H9 (cell line): ENCODE measurements at regions not wholly inside any gene's neighbourhood (a gene's known extent, or its start where the extent isn't known, plus 50 kb on each side); places are given as distances from the start of the nearest gene placed in this dataset.

ENCODE experiments used
- DNase-seq: peaks from one replicate; pipeline ENCODE4 v3.0.0-alpha.2; 2017
- H2AFZ ChIP-seq: one replicate; pipeline ENCODE4 v1.6.1; 2013; ENCODE audit warnings: mild to moderate bottlenecking, low read length, control low read depth, moderate library complexity
- H2AK5ac ChIP-seq: 2 replicates; pipeline ENCODE4 v1.6.1; 2013; ENCODE audit warnings: low read length, control low read depth, mixed read lengths; ENCODE audit not compliant: insufficient read length
- H2BK120ac ChIP-seq: one replicate; pipeline ENCODE4 v1.6.1; 2013; ENCODE audit warnings: low read depth, mild to moderate bottlenecking, low read length, control low read depth, inconsistent platforms; ENCODE audit not compliant: poor library complexity, severe bottlenecking
- H2BK12ac ChIP-seq: 2 replicates; pipeline ENCODE4 v1.6.1; 2013; ENCODE audit warnings: low read length, control low read depth, mixed read lengths, low read depth; ENCODE audit not compliant: insufficient read length
- H2BK15ac ChIP-seq: 2 replicates; pipeline ENCODE4 v1.6.1; 2013; ENCODE audit warnings: low read depth, low read length, control low read depth
- H2BK20ac ChIP-seq: one replicate; pipeline ENCODE4 v1.6.1; 2013; ENCODE audit warnings: low read depth, mild to moderate bottlenecking, low read length, control low read depth, inconsistent platforms; ENCODE audit not compliant: poor library complexity, severe bottlenecking
- H2BK5ac ChIP-seq: 2 replicates; pipeline ENCODE4 v1.6.1; 2013; ENCODE audit warnings: low read length, control low read depth, mixed read lengths; ENCODE audit not compliant: insufficient read length
- H3K14ac ChIP-seq: 2 replicates; pipeline ENCODE4 v1.6.1; 2013; ENCODE audit warnings: low read length, control low read depth; ENCODE audit not compliant: insufficient read depth
- H3K18ac ChIP-seq: 2 replicates; pipeline ENCODE4 v1.6.1; 2013; ENCODE audit warnings: low read depth, mild to moderate bottlenecking, mixed read lengths, low read length, control low read depth; ENCODE audit not compliant: insufficient read length
- H3K23ac ChIP-seq: 2 replicates; pipeline ENCODE4 v1.6.1; 2013; ENCODE audit warnings: low read length, control low read depth, mixed read lengths, low read depth; ENCODE audit not compliant: insufficient read length
- H3K23me2 ChIP-seq: 2 replicates; pipeline ENCODE4 v1.6.1; 2013; ENCODE audit warnings: low read depth, mild to moderate bottlenecking, mixed read lengths, low read length, control low read depth; ENCODE audit not compliant: insufficient read length, poor library complexity, severe bottlenecking
- H3K27ac ChIP-seq: 2 replicates; pipeline ENCODE4 v1.5.1; 2013; ENCODE audit warnings: low read length, control low read depth, mixed read lengths, low read depth; ENCODE audit not compliant: insufficient read length
- H3K27me3 ChIP-seq: 2 replicates; pipeline ENCODE4 v1.6.1; 2013; ENCODE audit warnings: low read length, control low read depth, inconsistent platforms; ENCODE audit not compliant: insufficient read depth
- H3K4ac ChIP-seq: 2 replicates; pipeline ENCODE4 v1.6.1; 2013; ENCODE audit warnings: low read depth, mild to moderate bottlenecking, control low read depth, inconsistent platforms, low read length, moderate library complexity
- H3K4me1 ChIP-seq: 2 replicates; pipeline ENCODE4 v1.6.1; 2013; ENCODE audit warnings: low read length, control low read depth, inconsistent platforms; ENCODE audit not compliant: insufficient read depth
- H3K4me2 ChIP-seq: 2 replicates; pipeline ENCODE4 v1.6.1; 2013; ENCODE audit warnings: low read length, control low read depth, mixed read lengths; ENCODE audit not compliant: insufficient read length, insufficient read depth
- H3K56ac ChIP-seq: 2 replicates; pipeline ENCODE4 v1.6.1; 2013; ENCODE audit warnings: low read depth, mild to moderate bottlenecking, mixed read lengths, low read length, control low read depth; ENCODE audit not compliant: insufficient read length
- H3K79me1 ChIP-seq: 2 replicates; pipeline ENCODE4 v1.6.1; 2013; ENCODE audit warnings: low read depth, mild to moderate bottlenecking, moderate library complexity, low read length, control low read depth, inconsistent platforms; ENCODE audit not compliant: insufficient read depth, poor library complexity, severe bottlenecking
- H3K79me2 ChIP-seq: 2 replicates; pipeline ENCODE4 v1.6.1; 2013; ENCODE audit warnings: low read length, control low read depth, inconsistent platforms; ENCODE audit not compliant: insufficient read depth
- H3K9ac ChIP-seq: 2 replicates; pipeline ENCODE4 v1.6.1; 2013; ENCODE audit warnings: low read length, control low read depth, mixed read lengths; ENCODE audit not compliant: insufficient read length; ENCODE audit errors: extremely low read depth
- H3K9me3 ChIP-seq: one replicate; pipeline ENCODE4 v1.6.1; 2013; ENCODE audit warnings: low read depth, low read length, inconsistent platforms; ENCODE audit not compliant: control insufficient read depth
- H3T11ph ChIP-seq: one replicate; pipeline ENCODE4 v1.6.1; 2013; ENCODE audit warnings: mild to moderate bottlenecking, low read length, control low read depth, inconsistent platforms
- H4K20me1 ChIP-seq: one replicate; pipeline ENCODE4 v1.6.1; 2013; ENCODE audit not compliant: control insufficient read depth, insufficient read length, insufficient read depth
- H4K5ac ChIP-seq: 2 replicates; pipeline ENCODE4 v1.6.1; 2013; ENCODE audit warnings: low read depth, mild to moderate bottlenecking, mixed read lengths, low read length, control low read depth; ENCODE audit not compliant: insufficient read length
- H4K8ac ChIP-seq: replicated peaks from 2 replicates; pipeline ENCODE4 v1.6.1; 2013; ENCODE audit warnings: low read length, control low read depth, mixed read lengths, low read depth; ENCODE audit not compliant: insufficient read length
- H4K91ac ChIP-seq: 2 replicates; pipeline ENCODE4 v1.6.1; 2013; ENCODE audit warnings: low read depth, mild to moderate bottlenecking, moderate library complexity, mixed read lengths, low read length, control low read depth; ENCODE audit not compliant: insufficient read length
- H3K27ac Mint-ChIP-seq, 3 experiments: 2 replicates in 2 of 3; 3 replicates in 1 of 3; pipeline ENCODE4 v1.8.0; 2020 to 2021; ENCODE audit warnings: mixed read lengths in 3 of 3, mild to moderate bottlenecking in 1 of 3, moderate library complexity in 1 of 3
- H3K27me3 Mint-ChIP-seq: 2 replicates; pipeline ENCODE4 v1.8.0; 2021; ENCODE audit warnings: low read depth, mild to moderate bottlenecking, moderate library complexity, mixed read lengths
- H3K36me3 Mint-ChIP-seq, 3 experiments: 2 replicates in 2 of 3; 3 replicates in 1 of 3; pipeline ENCODE4 v1.8.0; 2020 to 2021; ENCODE audit warnings: low read depth in 3 of 3, mixed read lengths in 3 of 3; ENCODE audit not compliant: insufficient read depth in 1 of 3
- H3K4me1 Mint-ChIP-seq, 2 experiments: 2 replicates each; pipeline ENCODE4 v1.8.0; 2020; ENCODE audit warnings: mixed read lengths in 2 of 2
- H3K4me3 Mint-ChIP-seq, 2 experiments: 2 replicates in 1 of 2; 3 replicates in 1 of 2; pipeline ENCODE4 v1.8.0; 2020 to 2021; ENCODE audit warnings: mild to moderate bottlenecking in 2 of 2, mixed read lengths in 2 of 2, moderate library complexity in 1 of 2
- H3K9me3 Mint-ChIP-seq, 2 experiments: 2 replicates in 1 of 2; 3 replicates in 1 of 2; pipeline ENCODE4 v1.8.0; 2020; ENCODE audit warnings: mild to moderate bottlenecking in 2 of 2, mixed read lengths in 2 of 2, moderate library complexity in 1 of 2
- WGBS: extraction: QIAGEN DNeasy Blood & Tissue Kit; methylation state at CpG from one replicate; pipeline ENCODE4 v1.1.7; 2013; ENCODE audit warnings: missing lambda C conversion rate, low lambda C conversion rate, mixed read lengths; ENCODE audit not compliant: insufficient read length; ENCODE audit errors: extremely low coverage; 5-methylcytosine and 5-hydroxymethylcytosine counted together
- TF ChIP-seq, protein P1 (sequence below): fragments of 200-600 bp; sonication (generic); conservative IDR thresholded peaks from 3 replicates; pipeline ENCODE4 v1.8.0; 2021; ENCODE audit warnings: antibody characterized with exemption, mild to moderate bottlenecking

GRCh38 chr7:69130396-69130795 lies 467.9 kb upstream of the AUTS2 start:
- H3K27me3 Mint-ChIP-seq: peaks cover 25% of the 10 kb centered on the region
- H3K27ac Mint-ChIP-seq: no peak overlapping the region
- no peaks in the 10 kb centered on the region for H3K23me2 ChIP-seq
- H3K27me3 ChIP-seq: no peaks in the 10 kb centered on the region
- H2BK20ac ChIP-seq: no peak overlapping the region
- no peak overlapping the region for H4K91ac ChIP-seq
- H3K9me3 Mint-ChIP-seq: no peaks in the 10 kb centered on the region
- H3K36me3 Mint-ChIP-seq: no peaks in the 10 kb centered on the region
- TF ChIP-seq, protein P1, sequence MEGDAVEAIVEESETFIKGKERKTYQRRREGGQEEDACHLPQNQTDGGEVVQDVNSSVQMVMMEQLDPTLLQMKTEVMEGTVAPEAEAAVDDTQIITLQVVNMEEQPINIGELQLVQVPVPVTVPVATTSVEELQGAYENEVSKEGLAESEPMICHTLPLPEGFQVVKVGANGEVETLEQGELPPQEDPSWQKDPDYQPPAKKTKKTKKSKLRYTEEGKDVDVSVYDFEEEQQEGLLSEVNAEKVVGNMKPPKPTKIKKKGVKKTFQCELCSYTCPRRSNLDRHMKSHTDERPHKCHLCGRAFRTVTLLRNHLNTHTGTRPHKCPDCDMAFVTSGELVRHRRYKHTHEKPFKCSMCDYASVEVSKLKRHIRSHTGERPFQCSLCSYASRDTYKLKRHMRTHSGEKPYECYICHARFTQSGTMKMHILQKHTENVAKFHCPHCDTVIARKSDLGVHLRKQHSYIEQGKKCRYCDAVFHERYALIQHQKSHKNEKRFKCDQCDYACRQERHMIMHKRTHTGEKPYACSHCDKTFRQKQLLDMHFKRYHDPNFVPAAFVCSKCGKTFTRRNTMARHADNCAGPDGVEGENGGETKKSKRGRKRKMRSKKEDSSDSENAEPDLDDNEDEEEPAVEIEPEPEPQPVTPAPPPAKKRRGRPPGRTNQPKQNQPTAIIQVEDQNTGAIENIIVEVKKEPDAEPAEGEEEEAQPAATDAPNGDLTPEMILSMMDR: no peak
- H2BK120ac ChIP-seq: no peak overlapping the region
- H3K23ac ChIP-seq: no peak overlapping the region
- H3K4me3 Mint-ChIP-seq: no peak overlapping the region
- H2BK12ac ChIP-seq: no peak overlapping the region
- H3K27ac ChIP-seq: no peak overlapping the region
- peaks cover 0 to 6% of the 10 kb centered on the region in 2 experiments; a peak in 2 of 4 replicates for H3K4me1 Mint-ChIP-seq
- no peak overlapping the region for H2BK15ac ChIP-seq
- H3K79me1 ChIP-seq: no peaks in the 10 kb centered on the region
- no peak overlapping the region for H4K5ac ChIP-seq
- WGBS: no CpG with 5 or more reads among the region's 2 CpGs
- no peak overlapping the region for H3K9ac ChIP-seq
- H3K4me1 ChIP-seq: no peaks in the 10 kb centered on the region
- H4K20me1 ChIP-seq: no peaks in the 10 kb centered on the region
- H3K9me3 ChIP-seq: no peaks in the 10 kb centered on the region
- H2AK5ac ChIP-seq: no peak overlapping the region
- no peak overlapping the region for H3K56ac ChIP-seq
- no peak for DNase-seq
- no peak overlapping the region for H4K8ac ChIP-seq
- H3K4me2 ChIP-seq: no peak overlapping the region
- no peak overlapping the region for H3K14ac ChIP-seq
- H2AFZ ChIP-seq: no peak overlapping the region
- H3K4ac ChIP-seq: no peak overlapping the region
- H3K18ac ChIP-seq: no peak overlapping the region
- H3K79me2 ChIP-seq: no peaks in the 10 kb centered on the region
- no peak overlapping the region for H2BK5ac ChIP-seq
- no peak overlapping the region for H3T11ph ChIP-seq
